ENCODE measurements at regions not wholly inside any gene's neighbourhood (a gene's known extent, or its start where the extent isn't known, plus 50 kb on each side); places are given as distances from the start of the nearest gene placed in this dataset.

- peak; percentile 19 for DNase-seq (ENCODE audit: low spot score)
Observed at GRCh38 chr11:110921742-110922521, 209.7 kb upstream of the ARHGAP20 start.

GRCh38 chr11:110919241-110919922 is 207.1 kb upstream of the ARHGAP20 start:
- DNase-seq (ENCODE audit: low spot score): no peak

GRCh38 chr11:110918351-110918750 is 206.1 kb upstream of the ARHGAP20 start:
- DNase-seq (ENCODE audit: low spot score): no peak

GRCh38 chr11:110912437-110912836 is 200.2 kb upstream of the ARHGAP20 start:
- no peak for DNase-seq (ENCODE audit: low spot score)

GRCh38 chr11:110910384-110910783 is 198.1 kb upstream of the ARHGAP20 start:
- no peak for DNase-seq (ENCODE audit: low spot score)

GRCh38 chr11:110909336-110909735 is 197.1 kb upstream of the ARHGAP20 start:
- DNase-seq (ENCODE audit: low spot score): no peak

DNA sequence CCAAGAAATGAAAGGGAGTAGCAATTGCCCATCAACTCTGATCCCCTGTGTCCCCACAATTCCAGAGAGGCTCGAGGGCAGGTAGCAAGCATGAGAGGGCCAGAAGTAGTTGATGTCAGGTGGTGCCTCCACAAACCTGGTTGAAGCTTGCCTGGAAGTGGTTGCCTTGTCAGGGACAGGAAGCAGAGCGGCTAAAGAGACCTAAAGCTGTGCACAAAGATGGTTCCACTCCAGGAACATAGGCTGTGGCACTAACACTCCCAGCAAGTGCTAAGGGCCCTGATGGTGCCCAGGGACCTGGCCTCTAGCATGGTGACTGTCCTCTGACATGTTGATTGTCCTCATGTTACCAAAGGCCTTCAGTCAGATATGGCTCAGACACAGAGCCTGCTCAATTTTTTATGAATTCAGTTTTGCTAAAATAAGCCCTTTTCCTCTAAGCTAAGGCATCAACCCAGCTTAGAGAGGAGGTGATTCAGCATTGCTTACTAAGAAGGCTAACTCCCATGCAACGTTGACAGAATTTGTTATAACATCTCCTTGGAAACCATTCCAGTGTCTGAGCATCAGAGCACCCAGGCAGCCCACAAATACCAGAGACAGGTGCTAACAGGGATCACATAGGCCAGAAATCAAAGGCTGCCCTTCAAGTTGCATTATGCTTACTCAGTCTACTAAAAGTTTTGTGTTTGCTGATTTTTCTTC is 196.3 kb upstream of the ARHGAP20 start:
- DNase-seq (ENCODE audit: low spot score): no peak

DNA sequence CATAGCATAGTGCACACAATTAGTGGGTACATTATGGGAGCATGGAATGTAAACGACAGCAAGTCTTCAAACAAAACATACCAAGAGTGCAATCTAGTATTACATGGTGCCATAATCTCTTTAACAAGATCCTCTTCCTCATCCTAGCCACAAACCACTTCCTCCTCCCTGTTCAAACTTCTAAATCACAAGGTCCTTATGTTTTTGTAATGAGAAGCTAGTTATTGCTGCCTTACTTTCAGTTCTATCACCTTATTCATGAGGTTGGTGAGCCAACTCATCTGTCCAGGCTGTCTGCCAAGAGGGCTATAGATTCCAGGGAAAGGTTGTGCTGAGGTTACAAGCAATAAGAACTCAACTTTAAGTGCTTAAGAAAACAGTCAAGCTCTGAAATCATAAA is 195.4 kb upstream of the ARHGAP20 start:
- DNase-seq (ENCODE audit: low spot score): no peak

- no peak for DNase-seq (ENCODE audit: low spot score)
Observed at GRCh38 chr11:110903830-110904229, 191.6 kb upstream of the ARHGAP20 start.

- DNase-seq (ENCODE audit: low spot score): no peak
Observed at GRCh38 chr11:110903378-110903777, 191.1 kb upstream of the ARHGAP20 start.

DNA sequence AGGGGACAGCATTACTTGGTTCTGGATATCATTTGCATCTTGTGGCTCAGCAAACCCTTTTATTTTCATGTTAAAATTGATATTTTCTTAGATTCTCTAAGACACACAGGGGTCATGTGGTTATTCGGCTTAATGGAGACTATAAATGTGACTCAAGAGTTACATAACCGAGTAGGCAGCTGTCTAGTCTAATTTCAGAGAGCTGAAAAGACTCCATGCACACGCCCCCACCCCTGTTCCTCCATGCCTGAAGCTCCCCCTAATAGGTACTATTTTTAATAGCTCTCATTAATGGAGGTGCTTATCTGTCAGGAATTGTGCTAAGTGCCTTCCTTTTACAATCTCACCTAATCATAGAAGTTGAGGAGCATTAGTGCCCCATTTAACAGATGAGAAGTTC is 189.2 kb upstream of the ARHGAP20 start:
- no peak for DNase-seq (ENCODE audit: low spot score)

GRCh38 chr11:110900426-110900825 is 188.2 kb upstream of the ARHGAP20 start:
- DNase-seq (ENCODE audit: low spot score): no peak

DNA sequence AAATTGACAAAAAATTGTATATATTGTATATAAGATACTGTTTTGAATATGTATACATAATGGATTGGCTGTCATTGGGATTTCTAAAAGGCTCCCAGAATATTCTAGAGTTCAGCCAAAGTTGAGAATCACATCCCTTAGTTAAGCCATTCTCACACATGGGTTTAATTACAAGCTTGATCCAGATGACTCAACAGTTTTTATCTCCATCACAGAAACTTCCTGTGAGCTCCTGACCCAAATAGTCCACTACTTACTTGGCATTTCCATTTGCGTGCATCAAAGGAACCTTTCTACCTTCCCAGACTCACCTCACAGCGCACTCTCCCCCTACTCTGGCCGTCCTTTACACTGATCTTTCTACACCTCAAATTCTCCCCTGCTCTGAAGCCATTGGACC is 184.8 kb upstream of the ARHGAP20 start:
- DNase-seq (ENCODE audit: low spot score): no peak

DNA sequence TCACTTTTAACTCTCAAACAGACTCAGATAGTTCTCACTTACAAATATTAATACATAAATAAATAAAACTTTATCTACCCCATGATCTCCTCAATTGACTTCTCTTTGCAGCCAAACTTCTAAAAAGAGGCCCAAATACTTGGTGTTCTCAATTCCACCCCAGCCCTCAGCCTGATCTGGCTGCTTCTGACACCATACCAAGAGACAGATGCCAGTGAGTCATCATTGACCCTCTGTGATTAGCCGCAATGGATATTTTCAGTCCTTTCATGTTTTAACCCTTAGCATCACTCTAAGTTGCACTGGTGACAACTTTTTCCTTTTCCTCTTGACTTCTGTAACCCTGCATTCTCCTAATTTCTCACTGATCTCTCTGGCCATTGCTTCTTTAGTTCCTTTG is 184.1 kb upstream of the ARHGAP20 start:
- DNase-seq (ENCODE audit: low spot score): no peak

GRCh38 chr11:110894224-110894623 is 182.0 kb upstream of the ARHGAP20 start:
- DNase-seq (ENCODE audit: low spot score): no peak

DNA sequence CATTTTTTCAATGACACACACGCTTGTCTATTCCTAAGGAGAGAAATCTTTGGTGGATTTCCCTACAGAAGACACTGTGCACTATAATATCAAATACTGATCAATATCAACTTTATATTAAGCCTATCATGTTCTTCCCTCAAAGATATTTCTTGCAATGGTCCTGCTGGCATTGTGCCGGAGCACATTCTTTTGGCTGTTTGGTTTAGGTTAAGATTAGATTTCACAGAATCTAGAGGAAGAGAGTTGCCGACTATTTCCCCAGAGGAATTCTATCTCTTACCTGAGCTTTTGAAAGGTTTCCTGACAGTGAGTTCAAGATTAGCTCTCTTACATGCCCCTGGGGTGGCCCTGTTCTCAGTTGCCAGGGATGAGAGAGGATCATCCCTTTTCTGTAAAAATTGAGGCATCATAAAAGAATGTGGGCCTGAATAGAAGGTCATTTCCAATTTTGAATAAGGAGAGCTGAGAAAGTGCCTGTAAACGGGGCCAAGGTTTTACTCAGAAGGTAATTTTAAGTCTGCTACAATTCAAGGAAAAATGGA is 180.6 kb upstream of the ARHGAP20 start:
- DNase-seq (ENCODE audit: low spot score): no peak

- no peak for DNase-seq (ENCODE audit: low spot score)
Observed at GRCh38 chr11:110891411-110891810, 179.2 kb upstream of the ARHGAP20 start.

GRCh38 chr11:110890995-110891394 is 178.8 kb upstream of the ARHGAP20 start:
- no peak for DNase-seq (ENCODE audit: low spot score)

DNA sequence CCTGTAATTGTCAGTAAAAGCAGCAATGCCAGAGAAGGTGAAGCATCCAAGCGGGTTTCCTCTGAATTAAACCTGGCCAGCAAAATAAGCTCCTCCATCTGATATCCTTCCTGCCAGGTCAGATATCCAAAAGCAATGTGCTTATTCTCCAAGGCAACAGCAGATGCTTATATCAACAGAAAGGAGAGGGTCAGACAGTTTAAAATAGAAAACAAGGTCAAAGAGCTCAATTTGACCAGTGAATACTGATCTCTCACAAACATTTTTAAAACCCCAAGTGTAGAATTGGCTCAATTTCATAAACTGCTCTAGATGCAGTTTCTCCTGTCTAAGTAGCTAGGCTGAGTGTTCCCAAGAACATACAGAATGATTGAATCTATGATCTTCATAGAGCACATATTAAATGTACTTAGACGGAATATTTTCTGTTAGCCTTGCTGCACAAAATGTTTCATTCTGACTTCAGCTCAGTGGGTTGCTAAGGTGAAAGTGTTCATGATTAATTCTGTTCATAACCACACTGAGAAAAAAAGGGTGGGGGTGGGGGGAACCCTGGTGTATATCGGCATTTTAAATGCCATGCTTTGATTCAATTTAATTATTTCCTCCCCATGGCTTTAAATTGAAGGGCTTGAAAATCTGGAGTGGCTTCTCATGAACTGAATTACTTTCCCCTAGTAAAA is 174.2 kb upstream of the ARHGAP20 start:
- DNase-seq (ENCODE audit: low spot score): no peak

GRCh38 chr11:110883256-110883655 is 171.0 kb upstream of the ARHGAP20 start:
- no peak for DNase-seq (ENCODE audit: low spot score)

GRCh38 chr11:110878513-110878912 is 166.3 kb upstream of the ARHGAP20 start:
- no peak for DNase-seq (ENCODE audit: low spot score)

- no peak for DNase-seq (ENCODE audit: low spot score)
Observed at GRCh38 chr11:110874437-110875030, 162.3 kb upstream of the ARHGAP20 start.
